Sigmoid colon (tissue), 4 donors: ENCODE measurements at regions not wholly inside any gene's neighbourhood (a gene's known extent, or its start where the extent isn't known, plus 50 kb on each side); places are given as distances from the start of the nearest gene placed in this dataset.

Experiments used
- POLR2A ChIP-seq, 2 donors: fragments of 450-650 bp; IDR thresholded peaks; one replicate each; pipeline ENCODE4 v1.6.1; 2016; ENCODE audit warnings: antibody characterized with exemption in 2 of 2, mild to moderate bottlenecking in 2 of 2, moderate library complexity in 2 of 2
- POLR2AphosphoS5 ChIP-seq, 4 donors: sonication (generic); formaldehyde crosslinking; IDR thresholded peaks; one replicate each; pipeline ENCODE4 v1.6.1; 2017; ENCODE audit warnings: antibody characterized with exemption in 4 of 4
- TF ChIP-seq, protein P1 (sequence below), 4 experiments: fragments of 450-650 bp in 3 of 4; fragments of 200-600 bp in 1 of 4; IDR thresholded peaks; one replicate each; pipeline ENCODE4 v1.5.1; 2016 to 2019; ENCODE audit warnings: antibody characterized with exemption in 4 of 4, mild to moderate bottlenecking in 3 of 4, moderate library complexity in 2 of 4

DNA sequence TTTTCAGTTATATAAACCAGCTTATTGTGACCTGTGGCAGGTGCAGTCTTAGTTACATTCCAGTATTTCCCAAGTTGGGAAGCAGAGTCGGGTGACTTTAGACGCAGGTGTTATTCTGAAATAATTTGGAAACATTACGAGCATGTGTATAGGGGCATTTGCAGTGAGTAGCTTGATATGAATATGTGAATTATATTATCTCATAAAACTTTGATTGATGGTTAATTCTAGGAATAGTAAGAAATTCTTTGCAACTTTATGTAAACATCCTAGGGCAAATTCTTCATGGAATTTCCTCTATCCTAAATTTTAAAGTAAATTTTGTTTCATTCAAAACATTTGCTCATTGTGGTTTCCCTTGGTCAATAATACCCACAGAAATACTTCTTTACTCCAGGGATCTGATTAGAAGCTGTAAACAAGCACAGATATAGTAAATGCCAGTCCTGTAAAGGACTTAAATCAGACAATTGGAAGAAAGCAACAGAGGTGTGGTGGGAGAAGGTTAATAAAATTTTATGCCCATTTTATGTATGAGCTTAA is 580.6 kb upstream of the CDH2 start:
- no peak for TF ChIP-seq POLR2A (IDR thresholded peaks at IDR 0.05)
- no peak for TF ChIP-seq POLR2AphosphoS5 (IDR thresholded peaks at IDR 0.05)
- TF ChIP-seq, protein P1, sequence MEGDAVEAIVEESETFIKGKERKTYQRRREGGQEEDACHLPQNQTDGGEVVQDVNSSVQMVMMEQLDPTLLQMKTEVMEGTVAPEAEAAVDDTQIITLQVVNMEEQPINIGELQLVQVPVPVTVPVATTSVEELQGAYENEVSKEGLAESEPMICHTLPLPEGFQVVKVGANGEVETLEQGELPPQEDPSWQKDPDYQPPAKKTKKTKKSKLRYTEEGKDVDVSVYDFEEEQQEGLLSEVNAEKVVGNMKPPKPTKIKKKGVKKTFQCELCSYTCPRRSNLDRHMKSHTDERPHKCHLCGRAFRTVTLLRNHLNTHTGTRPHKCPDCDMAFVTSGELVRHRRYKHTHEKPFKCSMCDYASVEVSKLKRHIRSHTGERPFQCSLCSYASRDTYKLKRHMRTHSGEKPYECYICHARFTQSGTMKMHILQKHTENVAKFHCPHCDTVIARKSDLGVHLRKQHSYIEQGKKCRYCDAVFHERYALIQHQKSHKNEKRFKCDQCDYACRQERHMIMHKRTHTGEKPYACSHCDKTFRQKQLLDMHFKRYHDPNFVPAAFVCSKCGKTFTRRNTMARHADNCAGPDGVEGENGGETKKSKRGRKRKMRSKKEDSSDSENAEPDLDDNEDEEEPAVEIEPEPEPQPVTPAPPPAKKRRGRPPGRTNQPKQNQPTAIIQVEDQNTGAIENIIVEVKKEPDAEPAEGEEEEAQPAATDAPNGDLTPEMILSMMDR (IDR thresholded peaks at IDR 0.05), result no peak
